NCI-H2227 (cell line): ENCODE measurements at regions not wholly inside any gene's neighbourhood (a gene's known extent, or its start where the extent isn't known, plus 50 kb on each side); places are given as distances from the start of the nearest gene placed in this dataset.

Experiments
- DNase-seq: peaks from one replicate; lab custom pipeline; 2025; ENCODE audit not compliant: unreplicated experiment; lab: John Stamatoyannopoulos, UW

DNA sequence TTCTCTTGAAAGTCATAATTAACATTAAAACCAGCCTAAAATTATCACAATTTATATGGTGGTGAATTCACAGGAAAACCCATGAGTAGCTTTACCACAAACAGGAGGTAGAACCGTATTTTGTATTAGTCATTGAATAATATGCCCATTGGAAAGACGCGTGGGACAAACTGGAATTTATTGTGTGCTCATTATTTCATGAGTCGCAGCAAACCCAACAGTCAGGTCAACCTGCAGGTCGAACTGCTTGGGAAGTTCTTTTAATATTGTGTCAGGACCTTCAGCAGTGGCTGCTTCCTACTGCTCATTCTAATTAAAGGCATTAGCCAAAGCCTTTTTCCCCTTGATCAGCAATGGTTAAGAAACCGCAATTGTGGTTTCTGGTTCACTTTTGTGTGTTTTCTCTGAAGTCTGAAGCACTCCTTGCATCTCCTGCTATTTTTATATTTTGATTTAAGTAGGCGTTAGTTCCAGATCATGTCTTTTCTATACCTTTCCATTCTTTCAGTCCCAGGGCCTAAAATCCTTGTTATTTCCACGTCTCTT, 100.1 kb downstream of the RAB11FIP2 start:
- DNase-seq: no peak

DNA sequence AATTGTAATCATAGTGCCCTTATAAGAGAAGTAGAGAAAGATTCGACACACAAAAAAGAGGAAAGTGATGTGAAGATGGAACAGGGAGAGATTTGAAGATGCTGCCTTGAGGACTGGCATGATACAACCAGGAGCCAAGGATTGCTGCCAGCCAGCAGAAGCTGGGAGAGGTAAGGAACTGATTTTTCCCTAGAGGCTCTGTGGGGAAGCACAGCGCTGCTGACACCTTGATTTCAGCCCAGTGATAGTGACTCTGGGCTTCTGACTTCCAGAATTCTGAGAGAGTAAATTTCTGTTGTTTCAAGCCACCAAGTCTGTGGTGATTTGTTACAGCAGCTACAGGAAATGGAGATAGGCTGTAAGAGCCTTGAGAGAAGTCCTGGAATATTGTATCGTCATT, 98.2 kb downstream of the RAB11FIP2 start:
- DNase-seq: no peak

DNA sequence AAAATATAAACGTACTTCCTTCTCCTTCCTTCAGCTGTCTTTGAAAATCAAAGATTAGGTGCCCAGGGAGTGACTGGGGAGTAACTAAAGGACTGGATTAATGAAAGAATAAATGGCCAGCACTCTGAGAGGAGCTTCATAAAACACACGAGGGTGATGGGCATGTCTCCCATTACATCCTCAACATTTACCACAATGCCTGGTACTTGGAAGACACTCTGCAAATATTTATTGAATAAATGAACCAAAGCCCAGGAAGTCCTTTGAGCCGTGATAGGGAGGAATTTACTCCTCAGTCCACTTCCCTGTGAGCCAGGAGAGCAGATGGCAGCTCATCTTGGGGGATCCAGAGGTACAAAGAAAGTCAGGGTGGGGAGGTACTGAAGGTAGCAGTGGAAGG, 96.3 kb downstream of the RAB11FIP2 start:
- DNase-seq: no peak
